GM12892 (cell line): ENCODE measurements at regions not wholly inside any gene's neighbourhood (a gene's known extent, or its start where the extent isn't known, plus 50 kb on each side); places are given as distances from the start of the nearest gene placed in this dataset.

Source experiments
- POLR2A ChIP-seq: IDR thresholded peaks from 2 replicates; pipeline ENCODE4 v1.6.1; 2011; ENCODE audit warnings: low read depth, low read length, control low read depth
- POLR2AphosphoS5 ChIP-seq: IDR thresholded peaks from 2 replicates; pipeline ENCODE4 v1.6.1; 2011; ENCODE audit warnings: low read depth, low read length, control low read depth

DNA sequence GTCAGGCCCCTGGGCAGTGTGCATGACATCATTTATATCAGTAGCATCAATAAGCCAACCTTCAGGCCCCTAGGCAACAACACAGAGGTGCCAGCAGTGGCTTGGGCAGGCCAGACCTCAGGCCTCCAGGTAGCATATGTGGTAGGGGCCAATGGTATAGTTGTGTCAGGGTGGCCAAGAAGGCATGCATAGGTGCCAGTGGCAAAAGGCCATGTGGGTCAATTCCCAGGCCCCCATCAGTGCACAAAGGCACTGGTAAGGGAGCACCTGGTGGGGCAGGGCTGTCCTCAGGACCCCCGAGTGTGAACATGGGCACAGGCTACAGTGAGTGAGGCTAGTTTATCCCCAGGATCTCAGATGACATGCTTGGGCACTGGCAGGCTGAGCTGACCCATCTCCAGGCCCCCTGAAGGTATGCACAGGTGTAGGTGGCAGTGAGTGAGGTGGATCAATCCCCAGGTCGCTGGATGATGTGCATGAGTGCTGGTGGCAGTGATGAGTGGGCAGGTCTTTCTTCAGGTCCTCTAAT lies 244.1 kb upstream of the ZNF385D start:
- TF ChIP-seq POLR2A (no peak), POLR2AphosphoS5 (no peak)
